NCI-H526 (cell line): ENCODE measurements at regions not wholly inside any gene's neighbourhood (a gene's known extent, or its start where the extent isn't known, plus 50 kb on each side); places are given as distances from the start of the nearest gene placed in this dataset.
"Not testable (repeated sequence)": the region's sequence is repeated elsewhere in the genome, so short reads cannot be mapped to it uniquely, and the experiment has no call there.

ENCODE experiments used
- DNase-seq, 2 experiments: peaks; one replicate each; lab custom pipeline; 2025; lab: John Stamatoyannopoulos, UW

DNA sequence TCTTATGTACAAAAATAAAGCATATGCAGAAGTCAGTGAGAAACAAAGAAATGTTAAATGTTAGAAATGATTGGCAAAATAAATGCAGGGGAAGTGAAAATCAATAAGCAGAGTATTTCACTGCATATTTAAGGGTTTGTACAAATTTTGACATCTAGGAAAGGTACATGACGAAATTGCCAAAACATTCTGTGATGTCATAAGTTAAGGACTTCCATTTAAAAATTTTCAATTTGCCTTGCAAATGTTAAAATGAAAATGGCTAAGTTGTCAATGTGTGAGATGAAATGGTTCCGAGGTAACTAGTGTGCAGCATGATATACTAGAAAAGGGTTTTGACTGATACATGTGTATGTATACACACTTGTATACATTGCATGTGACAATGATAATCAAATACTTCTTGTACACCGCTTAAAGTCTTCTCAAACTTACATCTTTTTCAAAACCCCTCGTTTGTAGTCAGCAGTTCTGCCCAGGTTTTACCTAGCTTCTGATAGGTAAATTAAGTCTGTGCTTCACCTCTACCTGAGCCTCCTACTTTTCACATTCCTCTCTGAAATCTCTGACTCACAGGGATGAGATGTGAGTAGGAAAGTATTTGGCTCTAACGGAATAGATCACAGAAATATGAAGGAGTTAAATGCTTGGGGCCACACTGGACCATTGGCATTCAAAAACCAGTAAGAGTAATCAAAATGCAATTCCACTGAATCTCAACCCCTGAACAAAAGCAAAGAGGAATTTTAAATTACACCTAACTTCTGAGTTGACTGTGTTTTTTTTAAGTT is 442.4 kb upstream of the FOXG1 start:
- DNase-seq, result no peak

DNA sequence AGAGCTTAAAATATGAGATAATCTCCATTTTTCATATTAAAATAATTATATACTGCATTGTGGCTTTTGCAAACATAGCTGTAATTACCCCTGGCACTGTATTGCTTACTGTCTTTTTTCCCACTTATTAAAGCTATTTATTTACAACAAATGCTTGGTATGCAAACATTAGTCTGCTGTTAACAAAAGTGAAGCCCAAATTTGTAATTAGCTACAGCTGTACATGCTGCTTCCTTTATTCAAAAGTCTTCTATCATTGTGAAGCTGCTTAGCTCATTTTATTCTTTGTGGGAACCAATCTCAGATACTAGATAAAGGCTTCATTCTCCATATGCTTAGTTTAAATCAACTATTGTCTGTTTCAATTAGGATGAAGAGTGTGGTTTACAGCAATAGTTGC is 425.8 kb upstream of the FOXG1 start:
- DNase-seq, result no peak

DNA sequence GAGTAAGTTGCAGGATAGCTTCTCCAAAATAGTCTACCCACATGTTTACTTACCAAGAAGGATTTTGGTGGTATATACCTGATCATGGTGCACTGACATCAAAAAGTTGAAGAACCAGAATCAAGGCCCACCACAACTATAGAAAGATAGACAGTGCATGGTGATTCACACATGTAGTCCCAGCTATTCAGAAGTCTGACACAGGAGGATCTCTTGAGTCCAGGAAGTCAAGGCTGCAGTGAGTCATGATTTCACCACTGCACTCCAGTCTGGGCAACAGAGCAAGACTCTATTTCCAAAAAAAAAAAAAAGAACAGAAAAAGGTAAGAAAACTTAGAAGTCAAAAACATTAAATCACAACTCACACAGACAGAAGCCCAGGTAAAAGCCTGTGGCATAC is 422.2 kb upstream of the FOXG1 start:
- no peak for DNase-seq

DNA sequence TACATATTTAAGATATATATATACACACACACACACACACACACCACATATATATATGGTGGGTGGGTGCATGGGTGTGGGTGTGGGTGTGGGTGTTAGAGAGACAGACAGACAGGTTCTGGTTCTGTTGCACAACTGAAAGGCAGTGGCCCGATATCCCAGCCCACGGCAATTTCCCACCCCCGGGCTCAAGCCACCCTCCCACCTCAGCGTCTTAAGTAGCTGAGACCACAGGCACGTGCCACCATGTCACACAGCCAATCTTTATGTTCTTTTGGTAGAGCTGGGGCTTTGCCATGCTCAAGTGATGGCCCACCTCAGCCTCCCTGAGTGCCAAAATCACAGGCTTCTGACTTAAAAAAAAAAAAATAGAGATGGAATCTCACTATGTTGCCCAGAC is 417.8 kb upstream of the FOXG1 start:
- no peak for DNase-seq

DNA sequence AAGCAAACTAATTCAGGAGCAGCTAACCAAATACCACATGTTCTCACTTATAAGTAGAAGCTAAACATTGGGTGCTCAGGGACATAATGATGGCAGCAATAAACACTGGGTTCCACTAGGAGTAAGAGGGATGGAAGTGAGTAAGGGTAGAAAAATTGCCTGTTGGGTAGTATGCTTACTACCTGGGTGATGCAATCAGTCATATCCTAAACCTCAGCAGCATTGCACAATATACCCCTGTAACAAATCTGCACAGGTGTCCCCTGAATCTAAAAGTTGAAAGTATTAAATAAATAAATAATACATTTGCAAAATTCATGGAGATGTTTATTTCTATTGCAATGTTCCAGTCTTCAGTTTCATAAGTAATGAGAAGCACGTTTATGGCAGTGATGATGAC is 409.8 kb upstream of the FOXG1 start:
- DNase-seq, result no peak

DNA sequence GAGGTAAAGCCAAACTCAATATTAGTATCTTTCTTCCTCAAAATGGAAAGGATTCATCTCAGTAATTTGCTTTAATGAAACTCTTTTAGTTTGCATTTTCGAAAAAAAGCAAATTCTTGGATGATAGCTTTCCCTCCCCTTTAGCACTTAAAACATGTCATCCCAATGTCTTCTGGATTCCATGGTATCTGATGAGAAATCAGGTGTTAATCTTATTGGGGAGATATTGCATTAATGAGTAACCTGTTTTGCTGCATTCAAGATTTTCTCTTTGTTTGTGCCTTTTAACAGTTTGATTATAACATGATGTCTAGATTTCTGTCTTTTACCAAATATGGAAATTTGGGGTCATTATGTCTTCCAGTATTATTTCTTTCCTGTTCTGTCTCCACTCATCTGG is 405.1 kb upstream of the FOXG1 start:
- DNase-seq, result no peak

DNA sequence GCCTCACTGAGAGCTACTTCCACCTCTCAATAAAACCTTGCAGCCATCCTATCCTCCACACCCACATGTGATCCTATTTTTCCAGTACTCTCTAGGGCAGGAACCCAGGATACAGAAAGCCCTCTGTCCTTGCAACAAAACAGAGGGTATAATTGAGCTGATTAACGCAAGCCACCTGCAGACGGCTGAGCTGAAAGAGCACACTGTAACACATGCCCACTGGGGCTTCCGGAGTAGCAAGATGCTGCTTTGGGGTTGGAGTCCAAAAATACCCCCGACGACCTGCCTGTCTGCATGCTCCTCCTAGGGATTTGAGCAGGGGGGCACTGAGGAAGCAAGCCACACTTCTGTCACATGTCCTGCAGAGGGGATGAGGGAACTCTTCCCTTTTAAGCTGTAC is 401.1 kb upstream of the FOXG1 start:
- no peak for DNase-seq

DNA sequence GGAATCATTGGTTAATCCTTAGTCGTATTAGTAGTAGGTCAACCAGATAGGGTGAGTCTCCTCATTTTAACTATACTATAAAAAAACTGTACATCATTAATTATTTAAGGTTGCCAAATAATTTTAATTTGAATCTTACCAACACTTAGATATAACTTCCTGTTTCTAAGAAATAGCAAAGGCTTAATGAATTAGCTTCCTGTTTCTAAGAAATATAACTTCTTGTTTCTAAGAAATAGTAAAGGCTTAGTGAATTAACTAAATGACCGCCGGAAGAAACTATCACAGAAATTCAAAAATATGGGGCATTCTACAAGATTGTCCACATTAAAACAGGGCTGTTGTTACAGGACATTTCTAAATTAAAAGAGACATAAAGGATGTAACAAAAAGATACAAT is 392.9 kb upstream of the FOXG1 start:
- no peak for DNase-seq

DNA sequence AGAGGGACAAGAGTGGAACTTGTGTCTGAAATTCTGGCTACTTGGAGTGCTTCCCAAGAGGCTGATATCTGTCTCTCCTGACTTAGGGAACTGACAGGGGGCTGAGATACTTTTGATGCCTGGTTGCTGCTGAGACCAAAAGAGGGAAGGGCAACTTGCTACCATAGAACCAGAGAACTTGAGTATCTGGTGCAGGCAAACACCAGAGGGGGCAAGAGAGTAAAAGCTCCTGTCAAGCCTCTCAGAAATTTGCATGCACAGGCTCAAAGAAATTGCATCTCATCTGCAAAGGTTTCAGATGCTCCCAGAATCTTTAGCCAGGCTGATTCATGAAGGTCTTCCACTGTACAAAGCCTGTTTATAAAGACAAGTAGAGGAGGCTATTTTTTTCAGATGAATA is 391.3 kb upstream of the FOXG1 start:
- peak in 1 of 2 experiments; percentile 45 for DNase-seq

DNA sequence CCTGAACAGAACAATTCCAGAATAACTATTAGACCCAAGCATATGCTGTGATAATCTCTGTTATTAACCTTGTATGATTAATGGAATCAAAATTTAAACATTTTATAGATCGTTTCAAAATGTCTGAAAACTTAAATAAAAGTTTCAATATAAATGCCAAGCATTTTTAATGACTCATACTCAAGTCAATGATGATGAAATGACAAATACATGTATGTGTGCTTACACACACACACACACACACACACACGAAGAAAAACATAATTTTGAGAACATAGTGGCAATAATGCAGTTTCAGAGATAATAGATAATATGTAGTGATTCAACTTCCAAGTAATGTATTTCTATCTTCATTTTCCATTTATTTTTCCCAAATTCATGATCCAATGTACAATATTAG is 384.9 kb upstream of the FOXG1 start:
- DNase-seq, result no peak

DNA sequence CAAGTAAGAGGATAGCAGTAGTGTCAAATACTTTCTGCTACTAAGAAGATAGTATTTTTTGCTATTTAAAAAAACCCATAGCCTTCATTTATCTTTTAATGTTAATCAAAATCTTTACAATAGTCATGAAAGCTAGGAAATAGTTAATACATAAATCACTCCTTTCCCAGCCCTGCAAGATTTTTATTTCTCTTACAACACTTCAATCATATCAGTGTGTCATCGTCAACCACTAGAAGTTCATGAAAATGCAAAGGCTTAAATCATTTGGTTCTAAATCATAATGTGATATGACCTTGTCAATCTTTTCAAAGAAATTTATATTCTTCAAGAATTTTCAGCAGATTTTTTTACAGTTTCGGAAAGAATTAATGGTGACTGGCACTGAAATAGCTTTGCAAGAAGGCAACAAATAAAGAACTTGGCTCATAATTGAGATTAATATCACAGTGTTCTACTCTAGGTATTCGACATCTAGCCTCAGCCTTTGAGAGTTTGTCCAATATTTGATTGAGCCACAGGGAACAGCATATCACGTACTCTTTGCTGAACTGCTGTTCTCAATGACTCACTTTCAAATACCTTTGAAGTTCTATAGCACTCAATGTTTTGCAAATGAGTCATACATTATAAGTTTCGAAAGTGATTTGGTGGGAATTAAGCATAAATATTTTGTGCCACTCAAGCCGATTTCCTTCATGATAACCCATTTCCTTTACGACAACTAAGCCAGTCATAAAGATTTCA is 384.0 kb upstream of the FOXG1 start:
- no peak for DNase-seq

DNA sequence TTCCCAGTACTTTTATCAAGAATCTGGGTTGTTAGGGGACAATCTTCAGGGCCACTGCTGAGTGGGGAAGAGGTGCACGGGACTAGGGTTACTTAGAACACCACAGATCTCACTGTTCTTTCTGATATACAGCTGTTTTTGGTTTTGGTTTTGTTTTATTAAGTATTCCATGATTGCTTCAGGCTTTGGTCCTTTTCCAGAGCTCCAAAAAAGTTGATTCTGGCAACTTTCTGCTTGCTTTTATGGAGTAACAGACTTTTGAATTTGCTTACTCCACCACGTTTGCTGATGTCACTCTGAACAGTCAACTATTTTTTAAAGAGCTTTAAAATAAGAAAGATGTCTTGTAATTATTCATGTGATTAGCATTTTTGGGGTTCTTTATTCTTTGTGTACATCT is 368.1 kb upstream of the FOXG1 start:
- DNase-seq, result no peak

DNA sequence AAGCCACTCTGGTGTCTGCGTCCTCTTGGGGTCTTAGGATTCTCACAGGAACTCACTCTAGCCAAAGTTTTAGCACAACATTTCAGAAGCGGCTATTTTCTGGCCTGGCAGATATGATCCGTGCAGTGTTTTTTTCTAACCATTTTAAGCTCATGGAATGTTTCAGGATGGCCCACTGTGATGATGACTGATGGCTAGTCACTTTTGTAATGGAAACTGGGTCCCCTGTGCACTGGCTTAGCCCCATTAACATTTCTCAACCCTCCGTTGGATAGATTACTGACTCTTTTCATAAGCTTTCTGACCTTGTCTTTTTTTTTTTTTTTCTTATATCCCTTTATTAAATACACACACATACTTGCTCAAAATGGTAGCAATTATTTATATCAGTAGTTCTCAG is 364.9 kb upstream of the FOXG1 start:
- DNase-seq, result not testable (repeated sequence)

DNA sequence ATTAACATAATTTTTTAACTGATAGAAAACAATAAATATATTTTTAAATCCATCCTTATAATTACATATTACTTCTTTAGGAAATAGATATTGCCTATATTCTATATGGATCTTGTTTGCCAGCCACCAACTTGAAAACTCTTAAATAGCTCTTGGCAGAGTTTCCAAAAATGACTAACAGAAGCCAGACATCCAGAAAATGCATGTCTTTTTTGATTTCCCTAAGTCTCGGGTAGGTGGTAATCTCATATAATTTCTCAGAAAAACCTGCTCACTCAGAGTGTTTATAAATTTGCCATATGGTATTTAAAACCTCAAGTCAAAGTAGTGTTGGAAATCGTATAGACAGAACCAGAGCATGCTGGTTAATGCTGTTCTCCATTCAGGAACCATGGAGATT is 360.4 kb upstream of the FOXG1 start:
- DNase-seq, result no peak

DNA sequence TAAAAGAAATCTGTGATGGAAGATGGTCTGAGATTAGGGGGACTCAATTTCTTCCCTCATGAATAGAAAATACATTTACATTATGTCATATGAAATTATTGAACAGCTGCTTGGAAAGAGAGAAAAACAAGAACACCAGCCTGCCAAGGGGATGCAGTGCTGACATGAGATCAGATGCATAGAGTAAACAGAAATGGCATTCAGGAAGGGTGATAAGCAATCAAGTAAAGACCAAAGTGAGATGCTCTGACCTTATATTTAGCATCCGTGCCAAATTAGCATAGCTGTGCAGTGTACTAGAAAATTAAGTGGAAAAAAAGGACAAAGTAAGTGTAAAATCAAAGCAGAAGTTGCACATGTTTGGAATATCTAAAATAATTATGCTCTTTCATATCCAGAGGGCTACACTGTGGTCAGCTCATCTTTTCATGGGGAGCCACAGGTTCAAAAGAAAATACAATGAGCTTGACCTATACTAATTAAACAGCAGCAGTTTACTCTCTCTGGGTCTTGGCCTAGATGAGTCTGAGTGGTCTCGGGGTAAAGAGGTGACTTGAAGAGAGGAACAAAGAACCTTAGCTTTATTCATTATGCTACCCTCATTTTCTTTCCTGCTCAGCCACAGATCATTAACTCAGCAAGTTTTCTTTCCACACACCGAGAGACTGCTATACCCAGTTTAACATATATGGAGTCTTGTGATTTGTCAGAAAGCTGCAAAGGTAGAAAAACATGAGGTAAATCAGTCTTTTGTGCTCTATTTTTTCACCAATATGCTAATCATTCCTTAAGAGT is 359.4 kb upstream of the FOXG1 start:
- DNase-seq, result no peak

DNA sequence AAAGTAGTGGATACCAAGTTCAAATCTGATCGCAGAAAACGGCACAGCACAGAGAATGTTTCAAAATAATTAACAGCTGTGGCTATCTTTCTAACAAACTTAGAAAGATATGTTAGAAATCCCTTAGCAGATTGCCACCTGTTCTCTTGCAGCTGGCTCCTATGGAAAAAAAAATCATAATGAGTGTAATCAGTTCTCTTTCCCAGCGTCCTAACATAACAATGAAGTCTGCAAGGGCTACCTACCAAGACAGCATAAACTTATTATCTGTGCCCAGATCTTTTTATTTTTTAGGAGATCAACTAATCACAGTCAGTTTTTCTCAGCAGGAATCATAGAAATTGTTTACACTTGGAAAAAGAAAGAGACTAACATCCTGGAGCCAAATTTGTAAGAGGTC is 358.6 kb upstream of the FOXG1 start:
- DNase-seq, result no peak

DNA sequence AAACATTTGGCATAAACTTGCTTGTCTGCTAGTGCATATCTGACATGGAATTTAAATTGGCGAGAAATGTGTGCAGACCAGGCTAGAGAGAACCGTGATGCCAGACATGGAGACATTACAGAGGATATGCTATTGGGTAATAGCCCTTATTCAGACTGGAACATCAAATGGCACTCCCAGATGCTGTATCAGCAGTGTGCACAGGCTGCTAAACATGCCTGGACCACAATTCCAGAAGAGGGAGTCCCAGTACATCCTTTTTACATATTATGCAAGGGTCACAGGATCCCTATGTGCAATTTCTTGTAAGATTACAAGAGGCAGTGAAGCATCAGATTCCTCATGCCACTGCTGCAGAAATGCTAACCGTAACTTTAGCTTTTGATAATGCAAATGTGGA is 354.5 kb upstream of the FOXG1 start:
- no peak for DNase-seq

DNA sequence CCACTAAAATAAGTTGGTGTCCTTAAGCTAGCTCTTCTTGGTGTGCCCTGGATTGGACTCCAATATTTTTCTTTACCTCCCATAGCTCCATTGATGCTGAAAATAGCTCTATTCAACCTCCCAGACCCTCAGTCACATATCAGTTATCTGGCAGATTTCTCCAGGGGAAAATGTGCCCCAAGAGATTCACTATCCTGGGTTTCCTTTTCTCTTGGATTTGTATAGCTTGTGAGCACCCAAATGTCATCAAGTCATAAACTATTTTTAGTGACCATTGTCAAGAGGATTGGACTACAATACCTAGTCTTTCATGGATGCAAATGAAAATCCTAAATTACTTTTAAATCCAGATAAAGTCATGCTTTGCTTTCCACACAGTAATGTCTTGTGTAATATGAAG is 339.6 kb upstream of the FOXG1 start:
- DNase-seq, result no peak

DNA sequence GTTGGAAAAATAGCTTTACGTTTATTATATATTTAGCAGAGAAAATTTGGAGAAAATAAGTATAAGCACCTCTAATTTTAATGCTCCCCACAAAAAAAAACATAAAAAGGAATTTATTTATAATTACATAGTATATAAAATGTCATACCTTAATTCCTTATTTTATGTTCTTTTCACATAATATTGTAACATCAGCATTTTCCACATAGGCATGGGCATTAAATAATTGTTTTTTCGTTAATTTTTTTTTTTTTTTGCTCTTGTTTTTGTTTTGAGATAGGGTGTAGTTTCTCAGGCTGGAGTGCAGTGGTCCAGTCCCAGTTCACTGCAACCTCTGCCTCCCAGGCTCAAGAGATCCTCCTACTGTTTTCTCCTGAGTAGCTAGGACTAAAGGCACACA is 329.8 kb upstream of the FOXG1 start:
- no peak for DNase-seq

DNA sequence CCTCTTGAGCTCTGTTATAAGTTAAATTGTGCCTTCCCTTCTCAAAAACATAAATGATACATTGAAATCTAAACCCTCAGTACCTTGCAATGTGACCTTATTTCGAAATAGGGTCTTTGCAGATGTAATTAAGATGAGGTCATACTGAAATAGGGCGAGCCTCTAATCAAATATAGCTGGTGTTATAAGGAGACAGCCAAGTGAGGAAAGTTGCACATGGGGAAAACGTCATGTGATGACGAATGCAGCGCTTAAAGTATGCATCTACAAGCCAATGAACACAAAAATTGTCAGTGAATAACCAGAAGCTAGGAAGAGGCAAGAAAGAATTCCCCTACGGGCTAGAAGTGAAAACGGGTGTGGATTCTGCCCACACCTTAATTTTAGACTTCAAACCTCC is 305.2 kb upstream of the FOXG1 start:
- no peak for DNase-seq

DNA sequence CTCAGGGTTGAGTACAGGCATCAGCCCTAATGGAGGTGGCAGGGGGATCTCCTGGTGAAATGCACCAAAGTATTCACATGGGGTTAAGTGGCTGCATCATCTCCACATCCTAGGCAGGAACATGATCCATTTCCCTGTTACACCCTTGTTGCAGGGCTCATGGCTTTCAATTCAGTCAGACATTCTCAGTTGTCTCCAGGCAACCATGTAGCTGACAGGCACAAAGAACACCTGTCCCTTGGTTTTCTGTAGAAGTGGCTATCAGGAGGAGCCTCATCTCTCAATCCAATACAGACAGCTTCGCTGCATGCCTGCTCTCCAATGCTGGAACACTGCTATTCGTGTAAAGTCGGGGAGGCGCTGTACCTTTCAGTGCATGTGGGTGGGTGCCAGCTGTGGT is 299.0 kb upstream of the FOXG1 start:
- DNase-seq, result no peak

DNA sequence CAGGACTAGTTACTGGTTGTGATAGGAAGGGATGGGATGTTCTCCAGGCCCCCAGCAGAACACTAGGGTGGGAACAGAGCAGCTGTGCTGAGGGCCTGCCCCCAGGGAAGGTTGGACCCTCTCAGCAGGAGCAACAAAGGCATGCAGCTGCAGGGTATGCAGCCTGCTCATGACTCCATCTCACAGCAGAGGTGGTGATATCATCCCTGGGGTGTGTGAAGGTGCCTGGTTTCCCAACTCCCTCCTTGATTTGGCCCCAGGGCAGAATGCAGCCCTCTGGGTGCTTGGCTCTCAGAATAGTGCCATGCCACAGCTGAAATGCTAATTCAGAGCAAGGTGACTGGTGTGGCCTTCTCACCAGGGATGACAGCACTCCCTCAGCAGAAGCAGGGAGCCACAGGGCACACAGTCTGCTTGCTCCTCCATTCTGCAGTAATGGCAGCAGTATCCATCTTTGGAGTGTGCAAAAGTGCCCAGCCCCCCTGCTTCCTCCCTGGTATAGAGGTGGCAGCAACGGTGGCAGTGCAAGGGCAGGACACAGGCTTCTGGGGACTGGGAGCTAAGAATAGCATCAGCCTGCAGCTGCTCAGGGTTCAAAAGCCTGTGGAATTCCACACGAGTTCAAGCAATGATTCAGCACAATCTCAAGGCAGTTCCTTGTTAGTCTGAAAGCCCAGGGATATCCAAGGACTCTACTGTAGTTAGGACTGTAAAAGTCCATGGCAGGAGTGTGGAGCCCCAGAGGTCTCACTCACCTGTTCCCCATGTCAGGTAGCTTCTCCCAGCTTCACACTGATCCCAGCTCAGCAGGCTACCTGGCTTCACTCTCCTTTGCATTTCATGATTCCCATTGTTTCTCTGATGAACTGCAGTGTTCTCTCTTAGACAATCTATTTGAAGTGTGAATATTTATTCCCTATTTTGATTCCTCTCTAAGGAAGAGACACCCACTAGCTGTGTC is 298.1 kb upstream of the FOXG1 start:
- DNase-seq, result no peak
